Superior temporal gyrus (tissue), 1 donor: ENCODE measurements at regions not wholly inside any gene's neighbourhood (a gene's known extent, or its start where the extent isn't known, plus 50 kb on each side); places are given as distances from the start of the nearest gene placed in this dataset.

ENCODE experiments used
- DNase-seq: peaks from one replicate; pipeline ENCODE4 v3.0.0-alpha.2; 2016; ENCODE audit errors: extremely low spot score

GRCh38 chr9:107542411-107543157 lies 53.0 kb upstream of the KLF4 start:
- no peak for DNase-seq

DNA sequence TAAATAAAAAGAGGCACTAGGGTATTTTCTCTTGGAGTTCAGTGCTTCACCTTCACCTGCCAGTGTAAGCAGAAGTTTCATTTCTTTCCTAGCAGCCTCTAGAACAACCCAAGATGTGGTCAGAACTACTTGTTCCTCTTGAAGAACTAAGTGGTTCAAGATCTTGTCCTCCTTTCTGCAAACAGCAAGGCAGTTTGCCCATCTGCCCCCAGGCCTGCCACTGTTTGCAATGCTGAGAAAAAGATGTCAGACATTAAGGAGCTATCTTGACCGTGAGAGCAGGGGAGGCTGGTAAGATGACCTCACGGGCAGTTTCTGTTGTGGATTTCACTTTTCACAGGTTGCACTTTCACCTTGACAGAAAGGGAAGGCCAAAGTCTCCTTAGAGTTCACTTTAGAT lies 52.0 kb upstream of the KLF4 start:
- DNase-seq: no peak

- DNase-seq: no peak
These were observed 50.6 kb upstream of the KLF4 start for GRCh38 chr9:107540164-107540561.

- DNase-seq: no peak
These were observed 50.0 kb upstream of the KLF4 start for GRCh38 chr9:107539427-107540163.
